H1 (cell line): ENCODE measurements at regions not wholly inside any gene's neighbourhood (a gene's known extent, or its start where the extent isn't known, plus 50 kb on each side); places are given as distances from the start of the nearest gene placed in this dataset.

Experiments used
- BCL11A ChIP-seq, 2 experiments: IDR thresholded peaks; one replicate each; pipeline ENCODE4 v1.6.1; 2011; ENCODE audit warnings: low read depth in 2 of 2, low read length in 2 of 2, mild to moderate bottlenecking in 2 of 2
- CTBP2 ChIP-seq: IDR thresholded peaks from 2 replicates; pipeline ENCODE4 v1.7.0; 2011; ENCODE audit warnings: borderline replicate concordance, mild to moderate bottlenecking, moderate library complexity, mixed read lengths, low read length; ENCODE audit not compliant: insufficient read depth, insufficient read length
- SP2 ChIP-seq: IDR thresholded peaks from 2 replicates; pipeline ENCODE4 v1.6.1; 2012; ENCODE audit warnings: mild to moderate bottlenecking, low read length, inconsistent platforms

- TF ChIP-seq BCL11A (IDR thresholded peaks at IDR 0.05; ENCODE audit: low read depth in 2 of 2, low read length in 2 of 2) = no peak
- no peak for TF ChIP-seq CTBP2
- TF ChIP-seq SP2 = no peak
Observed at GRCh38 chr2:118588850-118589249, 258.6 kb downstream of the EN1 start (continued).
